DND-41 (cell line): ENCODE measurements at regions not wholly inside any gene's neighbourhood (a gene's known extent, or its start where the extent isn't known, plus 50 kb on each side); places are given as distances from the start of the nearest gene placed in this dataset.
A peak's percentile ranks its signal among the peaks of the same experiment; 100 is the strongest.

Source experiments
- ATAC-seq: fragments of 200-7000 bp; cut with Tn5 transposase; 3 replicates; pipeline ENCODE4 v1.9.1; 2021; ENCODE audit warnings: low read depth; ENCODE audit not compliant: insufficient read depth
- DNase-seq: peaks from one replicate; pipeline ENCODE4 v3.0.0-alpha.2; 2020
- H2AFZ ChIP-seq: 2 replicates; pipeline ENCODE4 v1.6.0; 2012; ENCODE audit warnings: low read depth, low read length
- H3K27ac ChIP-seq: 2 replicates; pipeline ENCODE4 v1.5.1; 2012; ENCODE audit warnings: low read length, inconsistent platforms
- H3K27me3 ChIP-seq: fragments of 200-600 bp; sonication (generic); 2 replicates; pipeline ENCODE4 v1.6.0; 2012; ENCODE audit warnings: low read length, mild to moderate bottlenecking, inconsistent platforms; ENCODE audit not compliant: insufficient read depth, poor library complexity
- H3K36me3 ChIP-seq: 2 replicates; pipeline ENCODE4 v1.5.1; 2012; ENCODE audit warnings: low read length, inconsistent platforms; ENCODE audit not compliant: insufficient read depth
- H3K4me1 ChIP-seq: 2 replicates; pipeline ENCODE4 v1.5.1; 2012; ENCODE audit warnings: mild to moderate bottlenecking, low read length; ENCODE audit not compliant: insufficient read depth
- H3K4me2 ChIP-seq: 2 replicates; pipeline ENCODE4 v1.6.0; 2012; ENCODE audit warnings: mild to moderate bottlenecking, moderate library complexity, low read length, inconsistent platforms; ENCODE audit not compliant: insufficient read depth
- H3K4me3 ChIP-seq, 2 experiments: fragments of 200-600 bp in 1 of 2; shearing (Covaris generic) in 1 of 2; 2 replicates each; pipeline ENCODE4 v1.5.1; 2012 to 2016; ENCODE audit warnings: inconsistent platforms in 2 of 2, low read length in 2 of 2, mild to moderate bottlenecking in 2 of 2, low read depth in 1 of 2, moderate library complexity in 1 of 2
- H3K79me2 ChIP-seq: 2 replicates; pipeline ENCODE4 v1.6.0; 2012; ENCODE audit warnings: low read length, inconsistent platforms; ENCODE audit not compliant: insufficient read depth
- H3K9ac ChIP-seq: 2 replicates; pipeline ENCODE4 v1.6.0; 2012; ENCODE audit warnings: low read depth, mild to moderate bottlenecking, inconsistent platforms, low read length, moderate library complexity
- H3K9me3 ChIP-seq: 2 replicates; pipeline ENCODE4 v1.5.1; 2012; ENCODE audit warnings: low read length, moderate library complexity, mild to moderate bottlenecking, inconsistent platforms; ENCODE audit not compliant: insufficient read depth, severe bottlenecking
- H4K20me1 ChIP-seq: 2 replicates; pipeline ENCODE4 v1.6.0; 2012; ENCODE audit warnings: low read length; ENCODE audit not compliant: insufficient read depth
- CTCF ChIP-seq: IDR thresholded peaks from 2 replicates; pipeline ENCODE4 v1.5.1; 2012; ENCODE audit warnings: borderline replicate concordance, low read length, moderate library complexity, mild to moderate bottlenecking; ENCODE audit not compliant: poor library complexity, severe bottlenecking; ENCODE audit errors: extremely low read depth
- EZH2 ChIP-seq: IDR thresholded peaks from 3 replicates; pipeline ENCODE4 v1.6.1; 2012; ENCODE audit warnings: borderline replicate concordance, low read depth, mild to moderate bottlenecking, moderate library complexity, low read length, inconsistent platforms; ENCODE audit not compliant: severe bottlenecking

- Histone ChIP-seq H3K4me1 (no peaks in the 10 kb centered on the region), H3K27ac (no peak overlapping the region), H4K20me1 (no peaks in the 10 kb centered on the region), H2AFZ (no peak overlapping the region), H3K27me3 (no peaks in the 10 kb centered on the region), H3K4me2 (no peak overlapping the region), H3K9me3 (peaks cover 2% of the 10 kb centered on the region), H3K36me3 (no peaks in the 10 kb centered on the region), H3K4me3 (no peak overlapping the region), H3K79me2 (no peaks in the 10 kb centered on the region), H3K9ac (no peak overlapping the region)
- peak; percentile 12 for TF ChIP-seq CTCF
- no peak for TF ChIP-seq EZH2
- 0 out of 3 replicates have a peak, but pooled peaks have one; percentile 27 for ATAC-seq
- DNase-seq = no peak
Measured at GRCh38 chr3:163939926-163940325, 1138.4 kb downstream of the SI start.

GRCh38 chr3:163936543-163936942, 1141.8 kb downstream of the SI start:
- DNase-seq = no peak

GRCh38 chr3:163935411-163935810, 1142.9 kb downstream of the SI start:
- TF ChIP-seq CTCF = no peak
- TF ChIP-seq EZH2 = no peak
- no peaks in the 10 kb centered on the region for H3K9me3 ChIP-seq
- no peak overlapping the region for H2AFZ ChIP-seq
- H3K79me2 ChIP-seq = no peaks in the 10 kb centered on the region
- H3K27ac ChIP-seq = no peak overlapping the region
- H3K9ac ChIP-seq = no peak overlapping the region
- H4K20me1 ChIP-seq = no peaks in the 10 kb centered on the region
- no peaks in the 10 kb centered on the region for H3K27me3 ChIP-seq
- no peak overlapping the region for H3K4me2 ChIP-seq
- no peaks in the 10 kb centered on the region for H3K36me3 ChIP-seq
- no peak overlapping the region for H3K4me3 ChIP-seq
- H3K4me1 ChIP-seq = no peaks in the 10 kb centered on the region
- ATAC-seq = no peak
- DNase-seq = no peak

More at GRCh38 chr3:163936543-163936942, 1141.8 kb downstream of the SI start:
- H3K36me3 ChIP-seq = no peaks in the 10 kb centered on the region
- H4K20me1 ChIP-seq = no peaks in the 10 kb centered on the region
- no peak overlapping the region for H3K4me2 ChIP-seq
- H3K27ac ChIP-seq = no peak overlapping the region
- H3K27me3 ChIP-seq = no peaks in the 10 kb centered on the region
- H3K4me3 ChIP-seq = no peak overlapping the region
- ATAC-seq = no peak
- no peak overlapping the region for H2AFZ ChIP-seq
- no peaks in the 10 kb centered on the region for H3K9me3 ChIP-seq
- H3K4me1 ChIP-seq = no peaks in the 10 kb centered on the region
- TF ChIP-seq EZH2 = no peak
- H3K79me2 ChIP-seq = no peaks in the 10 kb centered on the region
- no peak overlapping the region for H3K9ac ChIP-seq

GRCh38 chr3:163929069-163929652, 1149.1 kb downstream of the SI start:
- TF ChIP-seq CTCF (no peak), EZH2 (no peak)
- no peak for ATAC-seq
- H3K4me2 ChIP-seq = no peak overlapping the region
- no peak overlapping the region for H2AFZ ChIP-seq
- H3K9me3 ChIP-seq = no peaks in the 10 kb centered on the region
- H3K27me3 ChIP-seq = no peaks in the 10 kb centered on the region
- H3K9ac ChIP-seq = no peak overlapping the region
- no peaks in the 10 kb centered on the region for H3K36me3 ChIP-seq
- H4K20me1 ChIP-seq = no peaks in the 10 kb centered on the region
- H3K4me1 ChIP-seq = no peaks in the 10 kb centered on the region
- H3K4me3 ChIP-seq = no peak overlapping the region
- no peak for DNase-seq
- H3K79me2 ChIP-seq = no peaks in the 10 kb centered on the region
- H3K27ac ChIP-seq = no peak overlapping the region
